GM12873 (cell line): ENCODE measurements at regions not wholly inside any gene's neighbourhood (a gene's known extent, or its start where the extent isn't known, plus 50 kb on each side); places are given as distances from the start of the nearest gene placed in this dataset.

Experiments used
- TF ChIP-seq, protein P1 (sequence below): IDR thresholded peaks from 2 replicates; pipeline ENCODE4 v1.5.1; 2012; ENCODE audit warnings: low read depth, mild to moderate bottlenecking, moderate library complexity, low read length, control low read depth; ENCODE audit not compliant: insufficient read depth; ENCODE audit errors: missing control alignments

DNA sequence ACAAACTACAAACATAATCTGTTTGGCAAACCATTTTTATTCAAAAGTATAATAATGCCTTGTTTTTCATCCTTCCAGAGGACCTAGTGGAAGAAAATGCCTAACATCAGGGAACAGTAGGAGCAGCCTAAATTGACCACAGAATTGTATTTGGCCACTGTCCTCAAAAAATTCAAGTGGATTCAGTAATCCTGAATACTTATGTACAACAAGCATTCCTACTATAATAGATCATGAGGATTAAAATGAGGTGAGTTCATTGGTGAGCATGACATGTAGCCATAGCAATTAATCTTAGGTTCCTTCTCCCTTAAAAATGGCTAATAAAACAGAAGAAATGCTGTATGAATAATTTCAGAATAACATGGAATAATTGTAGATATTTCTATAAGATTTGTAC, 209.3 kb downstream of the DAD1 start:
- TF ChIP-seq, protein P1, sequence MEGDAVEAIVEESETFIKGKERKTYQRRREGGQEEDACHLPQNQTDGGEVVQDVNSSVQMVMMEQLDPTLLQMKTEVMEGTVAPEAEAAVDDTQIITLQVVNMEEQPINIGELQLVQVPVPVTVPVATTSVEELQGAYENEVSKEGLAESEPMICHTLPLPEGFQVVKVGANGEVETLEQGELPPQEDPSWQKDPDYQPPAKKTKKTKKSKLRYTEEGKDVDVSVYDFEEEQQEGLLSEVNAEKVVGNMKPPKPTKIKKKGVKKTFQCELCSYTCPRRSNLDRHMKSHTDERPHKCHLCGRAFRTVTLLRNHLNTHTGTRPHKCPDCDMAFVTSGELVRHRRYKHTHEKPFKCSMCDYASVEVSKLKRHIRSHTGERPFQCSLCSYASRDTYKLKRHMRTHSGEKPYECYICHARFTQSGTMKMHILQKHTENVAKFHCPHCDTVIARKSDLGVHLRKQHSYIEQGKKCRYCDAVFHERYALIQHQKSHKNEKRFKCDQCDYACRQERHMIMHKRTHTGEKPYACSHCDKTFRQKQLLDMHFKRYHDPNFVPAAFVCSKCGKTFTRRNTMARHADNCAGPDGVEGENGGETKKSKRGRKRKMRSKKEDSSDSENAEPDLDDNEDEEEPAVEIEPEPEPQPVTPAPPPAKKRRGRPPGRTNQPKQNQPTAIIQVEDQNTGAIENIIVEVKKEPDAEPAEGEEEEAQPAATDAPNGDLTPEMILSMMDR, result no peak

GRCh38 chr14:22378181-22378580, 210.8 kb downstream of the DAD1 start:
- TF ChIP-seq, protein P1, result no peak

GRCh38 chr14:22375321-22375930, 213.6 kb downstream of the DAD1 start:
- TF ChIP-seq, protein P1, result peak; percentile 61

GRCh38 chr14:22370084-22370847, 218.8 kb downstream of the DAD1 start:
- TF ChIP-seq, protein P1, result no peak

- TF ChIP-seq, protein P1, result no peak
These were observed 230.3 kb downstream of the DAD1 start for GRCh38 chr14:22358726-22359125.

DNA sequence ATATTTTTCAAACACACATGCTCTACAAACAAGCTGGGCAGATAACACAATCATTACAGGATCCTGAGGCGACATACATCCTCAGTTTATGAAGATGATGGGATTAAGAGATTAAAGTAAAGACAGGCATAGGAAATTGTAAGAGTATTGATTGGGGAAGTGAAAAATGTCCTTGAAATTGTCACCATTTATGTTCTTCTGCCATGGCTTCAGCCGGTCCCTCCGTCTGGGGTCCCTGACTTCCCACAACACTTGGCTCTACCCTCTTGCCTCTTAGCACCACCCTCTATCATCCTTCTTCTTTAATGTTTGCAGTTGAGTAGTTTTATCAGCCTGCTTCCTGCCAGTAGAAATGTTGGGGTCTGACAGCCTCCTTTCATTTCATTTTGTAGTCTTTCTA, 244.4 kb downstream of the DAD1 start:
- TF ChIP-seq, protein P1, result no peak

- TF ChIP-seq, protein P1, result no peak
These were observed 248.0 kb downstream of the DAD1 start for GRCh38 chr14:22341049-22341448.
